PC-3 (cell line): ENCODE measurements at regions not wholly inside any gene's neighbourhood (a gene's known extent, or its start where the extent isn't known, plus 50 kb on each side); places are given as distances from the start of the nearest gene placed in this dataset.

Experiments
- ATAC-seq: fragments of 200-7000 bp; cut with Tn5 transposase; 2 replicates; pipeline ENCODE4 v1.9.1; 2020; ENCODE audit warnings: mild to moderate bottlenecking, moderate library complexity
- BruUV-seq: library from RNA; stranded (reverse); fragments of 400-500 nt; replicated peaks from 2 replicates; lab custom pipeline; 2021; lab: Mats Ljungman, UMichigan
- CTCF ChIA-PET: fragments of 300-600 bp; sonication (Branson Sonifier 250); formaldehyde crosslinking; loops from one replicate; lab custom pipeline; 2022; ENCODE audit warnings: antibody characterized with exemption; lab: Charles Lee
- POLR2A ChIA-PET: fragments of 300-600 bp; sonication (Branson Sonifier 250); formaldehyde crosslinking; loops from one replicate; lab custom pipeline; 2022; ENCODE audit warnings: antibody characterized with exemption; ENCODE audit not compliant: unreplicated experiment; lab: Charles Lee
- DNase-seq: peaks from one replicate; pipeline ENCODE4 v3.0.0-alpha.2; 2015
- H2AFZ ChIP-seq: fragments of 300-600 bp; sonication (generic); 2 replicates; pipeline ENCODE4 v1.6.0; 2016; ENCODE audit warnings: antibody characterized with exemption, low read length
- H3F3A ChIP-seq: fragments of 300-600 bp; sonication (generic); one replicate; pipeline ENCODE4 v1.6.0; 2017; ENCODE audit warnings: antibody characterized with exemption, low read length, control low read depth, mild to moderate bottlenecking; ENCODE audit not compliant: unreplicated experiment
- H3K27ac ChIP-seq: fragments of 300-600 bp; sonication (generic); 2 replicates; pipeline ENCODE4 v1.5.1; 2016; ENCODE audit warnings: mild to moderate bottlenecking, low read length
- H3K27me3 ChIP-seq: fragments of 300-600 bp; sonication (generic); 2 replicates; pipeline ENCODE4 v1.6.1; 2016; ENCODE audit warnings: low read length, mixed read lengths
- H3K36me3 ChIP-seq: fragments of 300-600 bp; sonication (generic); 2 replicates; pipeline ENCODE4 v1.6.1; 2016; ENCODE audit warnings: low read depth, mixed run types, low read length, mixed read lengths
- H3K4me1 ChIP-seq: fragments of 300-600 bp; sonication (generic); 2 replicates; pipeline ENCODE4 v1.5.1; 2016; ENCODE audit warnings: low read length; ENCODE audit not compliant: insufficient read depth
- H3K4me2 ChIP-seq: fragments of 300-600 bp; sonication (generic); 2 replicates; pipeline ENCODE4 v1.6.0; 2016; ENCODE audit warnings: low read length
- H3K4me3 ChIP-seq: fragments of 300-600 bp; sonication (generic); 2 replicates; pipeline ENCODE4 v1.5.1; 2016; ENCODE audit warnings: mild to moderate bottlenecking, low read length, mixed read lengths
- H3K79me2 ChIP-seq: fragments of 300-600 bp; sonication (generic); 2 replicates; pipeline ENCODE4 v1.6.1; 2017; ENCODE audit warnings: low read length, mixed read lengths
- H3K9ac ChIP-seq: fragments of 300-600 bp; sonication (generic); 2 replicates; pipeline ENCODE4 v1.6.0; 2016; ENCODE audit warnings: mild to moderate bottlenecking, low read length
- H3K9me2 ChIP-seq: fragments of 300-600 bp; sonication (generic); replicated peaks from 2 replicates; pipeline ENCODE4 v1.6.1; 2016; ENCODE audit warnings: mixed run types, low read length, mixed read lengths
- H3K9me3 ChIP-seq: fragments of 300-600 bp; sonication (generic); 2 replicates; pipeline ENCODE4 v1.6.1; 2016; ENCODE audit warnings: low read length, mixed read lengths
- H4K20me1 ChIP-seq: fragments of 300-600 bp; sonication (generic); 2 replicates; pipeline ENCODE4 v1.6.1; 2016; ENCODE audit warnings: low read length, mixed read lengths
- CTCF ChIP-seq: fragments of 300-600 bp; sonication (generic); conservative IDR thresholded peaks from 2 replicates; pipeline ENCODE4 v1.5.1; 2017; ENCODE audit warnings: antibody characterized with exemption, low read depth, mild to moderate bottlenecking, low read length
- EZH2 ChIP-seq: fragments of 300-600 bp; sonication (generic); IDR thresholded peaks from one replicate; pipeline ENCODE4 v1.6.1; 2017; ENCODE audit warnings: antibody characterized with exemption, mild to moderate bottlenecking, low read length; ENCODE audit not compliant: unreplicated experiment
- EZH2phosphoT487 ChIP-seq: fragments of 300-600 bp; sonication (generic); IDR thresholded peaks from 2 replicates; pipeline ENCODE4 v1.6.1; 2018; ENCODE audit warnings: mild to moderate bottlenecking, antibody characterized with exemption, low read length, borderline replicate concordance
- intact Hi-C: fragments of 100-400 bp; cut with micrococcal nuclease; formaldehyde crosslinking; loops from 2 replicates; pipeline ENCODE4 v1.9.0; 2023

- POLR2A ChIA-PET = no interaction called here
These were observed 1390.8 kb downstream of the ZPLD1 start for GRCh38 chr3:103825586-103825985.

GRCh38 chr3:103829723-103830326 is 1395.0 kb downstream of the ZPLD1 start:
- no peak for ATAC-seq
- no TSS peak for BruUV-seq

More at GRCh38 chr3:103825586-103825985, 1390.8 kb downstream of the ZPLD1 start:
- H3K4me2 ChIP-seq = no peak overlapping the region
- no peaks in the 10 kb centered on the region for H3K36me3 ChIP-seq
- DNase-seq (no peak), ATAC-seq (no peak)
- H3F3A ChIP-seq = no peaks in the 10 kb centered on the region
- CTCF ChIA-PET = no interaction called here
- no peak overlapping the region for H3K27ac ChIP-seq
- no peaks in the 10 kb centered on the region for H3K4me1 ChIP-seq
- TF ChIP-seq EZH2 (no peak), CTCF (no peak), EZH2phosphoT487 (no peak)
- BruUV-seq = no TSS peak
- no peaks in the 10 kb centered on the region for H3K9me3 ChIP-seq
- no peak overlapping the region for H3K4me3 ChIP-seq
- intact Hi-C loops = no loop called here
- no peaks in the 10 kb centered on the region for H4K20me1 ChIP-seq
- H3K79me2 ChIP-seq = no peaks in the 10 kb centered on the region
- no peak overlapping the region for H3K9ac ChIP-seq
- no peaks in the 10 kb centered on the region for H3K9me2 ChIP-seq
- H2AFZ ChIP-seq = no peak overlapping the region
- H3K27me3 ChIP-seq = no peaks in the 10 kb centered on the region

More at GRCh38 chr3:103829723-103830326, 1395.0 kb downstream of the ZPLD1 start:
- H3K4me3 ChIP-seq = no peak overlapping the region
- ChIA-PET POLR2A (no interaction called here), CTCF (no interaction called here)
- intact Hi-C loops = no loop called here
- no peak for DNase-seq
- no peaks in the 10 kb centered on the region for H4K20me1 ChIP-seq
- H3K9me3 ChIP-seq = no peaks in the 10 kb centered on the region
- H3K4me1 ChIP-seq = no peaks in the 10 kb centered on the region
- no peaks in the 10 kb centered on the region for H3K36me3 ChIP-seq
- 0 out of 2 replicates have a peak, but pooled peaks cover 3% of the 10 kb centered on the region for H3K27me3 ChIP-seq
- H3K9me2 ChIP-seq = no peaks in the 10 kb centered on the region
- no peak overlapping the region for H2AFZ ChIP-seq
- H3K4me2 ChIP-seq = no peak overlapping the region
- no peak overlapping the region for H3K9ac ChIP-seq
- H3K79me2 ChIP-seq = no peaks in the 10 kb centered on the region
- TF ChIP-seq CTCF (no peak), EZH2phosphoT487 (no peak), EZH2 (no peak)
- no peak overlapping the region for H3K27ac ChIP-seq
- no peaks in the 10 kb centered on the region for H3F3A ChIP-seq
